ENCODE measurements at regions not wholly inside any gene's neighbourhood (a gene's known extent, or its start where the extent isn't known, plus 50 kb on each side); places are given as distances from the start of the nearest gene placed in this dataset.

GRCh38 chr1:198858033-198858432, 219.2 kb downstream of the PTPRC start:
- no peak for TF ChIP-seq CTCF (IDR thresholded peaks at IDR 0.05 in 4 of 5, conservative IDR thresholded peaks at IDR 0.05 in 1 of 5)
- no peak for TF ChIP-seq POLR2A (IDR thresholded peaks at IDR 0.05)

Data from gastrocnemius medialis (tissue), 4 donors.